Central memory CD8-positive, alpha-beta T cell (primary cell): ENCODE measurements at regions not wholly inside any gene's neighbourhood (a gene's known extent, or its start where the extent isn't known, plus 50 kb on each side); places are given as distances from the start of the nearest gene placed in this dataset.
"Not testable (repeated sequence)": the region's sequence is repeated elsewhere in the genome, so short reads cannot be mapped to it uniquely, and the experiment has no call there.

ENCODE experiments used
- ATAC-seq: fragments of 150-1000 bp; cut with Tn5 transposase; replicated peaks from 2 replicates; pipeline ENCODE4 v1.10.0; 2022; ENCODE audit warnings: mild to moderate bottlenecking, moderate FRiP score, moderate number of reproducible peaks; ENCODE audit not compliant: poor library complexity, severe bottlenecking; ENCODE audit errors: extremely low read depth
- DNase-seq, 2 donors: peaks; one replicate each; pipeline ENCODE4 v3.0.0; 2021; ENCODE audit warnings: low spot score in 2 of 2
- H3K27ac Mint-ChIP-seq: one replicate; pipeline ENCODE4 v1.8.0; 2022; ENCODE audit warnings: low read depth, mild to moderate bottlenecking, moderate library complexity, mixed read lengths
- H3K27me3 Mint-ChIP-seq: one replicate; pipeline ENCODE4 v1.8.0; 2022; ENCODE audit warnings: mixed read lengths
- H3K36me3 Mint-ChIP-seq: one replicate; pipeline ENCODE4 v1.8.0; 2022; ENCODE audit warnings: mild to moderate bottlenecking, moderate library complexity, mixed read lengths; ENCODE audit not compliant: insufficient read depth
- H3K4me1 Mint-ChIP-seq: one replicate; pipeline ENCODE4 v1.8.0; 2022; ENCODE audit warnings: mixed read lengths
- H3K4me3 Mint-ChIP-seq: one replicate; pipeline ENCODE4 v1.8.0; 2022; ENCODE audit warnings: mild to moderate bottlenecking, moderate library complexity, mixed read lengths
- H3K9me3 Mint-ChIP-seq: one replicate; pipeline ENCODE4 v1.8.0; 2022; ENCODE audit warnings: mixed read lengths

- Mint-ChIP-seq H3K36me3 (no peaks in the 10 kb centered on the region), H3K4me1 (no peaks in the 10 kb centered on the region), H3K4me3 (no peak overlapping the region), H3K27ac (no peak overlapping the region), H3K27me3 (peaks cover 13% of the 10 kb centered on the region), H3K9me3 (peaks cover 8% of the 10 kb centered on the region)
- DNase-seq (no peak), ATAC-seq (no peak)
Observed at GRCh38 chr1:166282391-166283137, 115.8 kb upstream of the FAM78B start.

- H3K36me3 Mint-ChIP-seq = no peaks in the 10 kb centered on the region
- H3K27me3 Mint-ChIP-seq = peaks cover 13% of the 10 kb centered on the region
- H3K4me1 Mint-ChIP-seq = no peaks in the 10 kb centered on the region
- DNase-seq = no peak
- ATAC-seq = no peak
- no peak overlapping the region for H3K4me3 Mint-ChIP-seq
- peaks cover 6% of the 10 kb centered on the region for H3K9me3 Mint-ChIP-seq
- H3K27ac Mint-ChIP-seq = no peak overlapping the region
Observed at GRCh38 chr1:166283190-166283589, 116.4 kb upstream of the FAM78B start.

GRCh38 chr1:166283600-166283999 is 116.8 kb upstream of the FAM78B start:
- Mint-ChIP-seq H3K9me3 (peaks cover 3% of the 10 kb centered on the region), H3K27ac (no peak overlapping the region), H3K4me3 (no peak overlapping the region), H3K4me1 (no peaks in the 10 kb centered on the region), H3K27me3 (peaks cover 13% of the 10 kb centered on the region), H3K36me3 (no peaks in the 10 kb centered on the region)
- ATAC-seq = no peak
- no peak for DNase-seq

- no peaks in the 10 kb centered on the region for H3K36me3 Mint-ChIP-seq
- DNase-seq = no peak
- no peaks in the 10 kb centered on the region for H3K4me1 Mint-ChIP-seq
- no peaks in the 10 kb centered on the region for H3K27me3 Mint-ChIP-seq
- no peak for ATAC-seq
- H3K27ac Mint-ChIP-seq = no peak overlapping the region
- no peaks in the 10 kb centered on the region for H3K9me3 Mint-ChIP-seq
- H3K4me3 Mint-ChIP-seq = no peak overlapping the region
Observed at GRCh38 chr1:166289309-166290050, 122.7 kb upstream of the FAM78B start.

GRCh38 chr1:166295656-166296055 is 128.9 kb upstream of the FAM78B start:
- Mint-ChIP-seq H3K27ac (no peak overlapping the region), H3K9me3 (no peaks in the 10 kb centered on the region), H3K27me3 (no peaks in the 10 kb centered on the region), H3K36me3 (no peaks in the 10 kb centered on the region), H3K4me1 (no peaks in the 10 kb centered on the region), H3K4me3 (no peak overlapping the region)
- no peak for ATAC-seq
- no peak for DNase-seq

- Mint-ChIP-seq H3K36me3 (no peaks in the 10 kb centered on the region), H3K4me1 (no peaks in the 10 kb centered on the region), H3K9me3 (no peaks in the 10 kb centered on the region), H3K27ac (no peak overlapping the region), H3K4me3 (no peak overlapping the region), H3K27me3 (no peaks in the 10 kb centered on the region)
- ATAC-seq = no peak
- no peak for DNase-seq
Observed at GRCh38 chr1:166297993-166298392, 131.2 kb upstream of the FAM78B start.

GRCh38 chr1:166300767-166301166 is 134.0 kb upstream of the FAM78B start:
- no peaks in the 10 kb centered on the region for H3K36me3 Mint-ChIP-seq
- H3K4me3 Mint-ChIP-seq = no peak overlapping the region
- peaks cover 9% of the 10 kb centered on the region for H3K9me3 Mint-ChIP-seq
- no peak for ATAC-seq
- no peak for DNase-seq
- no peak overlapping the region for H3K27ac Mint-ChIP-seq
- H3K4me1 Mint-ChIP-seq = no peaks in the 10 kb centered on the region
- H3K27me3 Mint-ChIP-seq = peaks cover 11% of the 10 kb centered on the region

GRCh38 chr1:166302989-166303758 is 136.4 kb upstream of the FAM78B start:
- Mint-ChIP-seq H3K4me3 (no peak overlapping the region), H3K4me1 (no peaks in the 10 kb centered on the region), H3K9me3 (peaks cover 9% of the 10 kb centered on the region), H3K27me3 (peaks cover 11% of the 10 kb centered on the region), H3K36me3 (no peaks in the 10 kb centered on the region), H3K27ac (no peak overlapping the region)
- no peak for DNase-seq
- no peak for ATAC-seq

GRCh38 chr1:166304131-166304530 is 137.3 kb upstream of the FAM78B start:
- Mint-ChIP-seq H3K4me1 (no peaks in the 10 kb centered on the region), H3K27ac (no peak overlapping the region), H3K36me3 (no peaks in the 10 kb centered on the region), H3K27me3 (peaks cover 11% of the 10 kb centered on the region), H3K9me3 (peaks cover 9% of the 10 kb centered on the region), H3K4me3 (no peak overlapping the region)
- DNase-seq = no peak
- ATAC-seq = no peak

- no peak for ATAC-seq
- H3K9me3 Mint-ChIP-seq = peaks cover 9% of the 10 kb centered on the region
- DNase-seq = no peak
- H3K4me1 Mint-ChIP-seq = no peaks in the 10 kb centered on the region
- peaks cover 11% of the 10 kb centered on the region for H3K27me3 Mint-ChIP-seq
- H3K4me3 Mint-ChIP-seq = no peak overlapping the region
- H3K36me3 Mint-ChIP-seq = no peaks in the 10 kb centered on the region
- H3K27ac Mint-ChIP-seq = no peak overlapping the region
Observed at GRCh38 chr1:166305371-166305770, 138.6 kb upstream of the FAM78B start.

GRCh38 chr1:166307261-166308188 is 140.7 kb upstream of the FAM78B start:
- no peak for ATAC-seq
- no peak overlapping the region for H3K27ac Mint-ChIP-seq
- no peaks in the 10 kb centered on the region for H3K4me1 Mint-ChIP-seq
- H3K9me3 Mint-ChIP-seq = peaks cover 9% of the 10 kb centered on the region
- no peak overlapping the region for H3K4me3 Mint-ChIP-seq
- DNase-seq = no peak
- peaks cover 11% of the 10 kb centered on the region for H3K27me3 Mint-ChIP-seq
- no peaks in the 10 kb centered on the region for H3K36me3 Mint-ChIP-seq

- H3K27ac Mint-ChIP-seq, ATAC-seq, H3K9me3 Mint-ChIP-seq, H3K4me3 Mint-ChIP-seq, H3K4me1 Mint-ChIP-seq, H3K36me3 Mint-ChIP-seq, DNase-seq: not testable (repeated sequence)
- peaks cover 23% of the 10 kb centered on the region for H3K27me3 Mint-ChIP-seq
Observed at GRCh38 chr1:166316306-166316705, 149.5 kb upstream of the FAM78B start.
